HG03432 (cell line): ENCODE measurements at regions not wholly inside any gene's neighbourhood (a gene's known extent, or its start where the extent isn't known, plus 50 kb on each side); places are given as distances from the start of the nearest gene placed in this dataset.
A peak's percentile ranks its signal among the peaks of the same experiment; 100 is the strongest.
"Not testable (repeated sequence)": the region's sequence is repeated elsewhere in the genome, so short reads cannot be mapped to it uniquely, and the experiment has no call there.

Source experiments
- ATAC-seq: cut with Tn5 transposase; IDR thresholded peaks from one replicate; pipeline ENCODE4 v1.9.1; 2021; ENCODE audit warnings: mild to moderate bottlenecking, moderate library complexity; ENCODE audit not compliant: unreplicated experiment

DNA sequence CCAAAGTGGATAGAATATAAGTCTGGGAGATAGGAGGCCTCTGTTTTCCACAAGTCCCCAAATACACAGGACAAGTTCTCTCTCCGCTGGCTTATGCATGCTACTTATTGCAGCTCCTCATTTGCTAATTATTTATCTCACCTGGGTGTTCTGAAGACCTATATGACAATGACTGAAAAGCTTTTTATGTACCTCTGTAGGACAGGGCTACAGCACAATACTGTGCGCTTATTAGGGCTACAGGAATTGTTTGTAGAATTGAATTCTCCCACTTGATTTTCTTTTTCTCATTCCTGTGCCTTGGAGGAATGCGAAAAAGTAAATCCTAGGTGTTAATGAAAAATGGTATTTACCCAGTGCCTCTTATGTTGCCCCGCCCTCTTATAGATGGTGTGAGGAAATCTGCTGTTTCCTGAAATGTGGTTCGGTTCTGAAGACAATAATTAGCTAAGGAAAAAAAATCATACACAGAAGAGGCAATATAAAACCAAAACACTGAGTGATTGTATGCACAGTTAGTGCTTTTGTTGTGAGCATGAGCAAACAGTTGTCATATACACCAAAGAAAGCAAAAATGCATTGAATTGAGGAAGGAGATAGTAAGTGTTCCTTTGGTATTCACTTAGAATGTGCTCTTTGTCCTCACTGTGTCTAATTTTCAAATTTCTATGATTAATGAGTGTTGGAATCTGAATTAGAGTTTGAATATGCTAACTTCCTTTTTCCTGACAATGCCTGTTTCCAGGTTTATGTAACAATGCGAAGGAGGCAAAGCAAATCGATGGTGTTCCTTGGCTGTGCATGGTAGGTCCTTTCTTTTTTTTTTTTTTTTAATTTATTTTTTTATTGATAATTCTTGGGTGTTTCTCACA lies 78.7 kb upstream of the PNPT1 start:
- ATAC-seq = no peak

DNA sequence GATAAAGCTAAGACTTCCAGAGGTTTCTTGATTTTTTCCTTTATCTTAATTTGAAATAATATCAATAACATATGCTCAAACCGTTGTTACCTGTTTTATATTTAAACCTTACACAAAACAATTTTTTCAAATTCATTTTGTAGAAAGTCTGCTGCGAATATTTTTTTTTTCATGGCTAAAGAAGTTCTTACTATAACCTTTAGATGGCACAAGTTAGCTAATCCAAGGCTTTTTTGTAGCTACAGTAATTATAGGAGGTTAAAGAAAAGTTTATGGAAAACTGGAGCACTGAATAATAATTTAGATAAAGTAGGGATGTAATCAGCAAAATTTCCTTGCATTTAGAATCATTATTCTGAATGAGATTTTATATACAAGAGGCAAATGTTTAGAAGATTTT lies 78.0 kb upstream of the PNPT1 start:
- no peak for ATAC-seq

DNA sequence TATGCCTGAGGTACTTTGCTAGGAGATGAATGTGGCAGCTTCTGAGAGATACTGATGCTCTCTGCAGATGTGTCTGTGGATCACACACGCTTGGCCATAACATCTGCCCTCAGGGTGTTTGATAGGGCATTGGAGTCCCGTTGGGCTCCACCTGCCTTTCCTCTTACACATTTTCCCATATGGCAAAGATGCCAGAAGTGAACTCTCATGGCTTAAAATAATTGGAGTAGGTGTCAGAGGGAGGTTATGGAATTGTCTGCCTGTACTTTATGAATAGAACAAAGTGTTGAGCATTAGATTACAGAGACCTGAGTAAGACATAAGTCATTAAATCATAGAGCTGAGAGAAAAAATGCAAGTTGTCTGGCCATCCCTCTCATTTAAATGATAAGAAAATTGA lies 75.3 kb upstream of the PNPT1 start:
- ATAC-seq = no peak

- no peak for ATAC-seq
Observed at GRCh38 chr2:55766947-55767346, 73.3 kb upstream of the PNPT1 start.

DNA sequence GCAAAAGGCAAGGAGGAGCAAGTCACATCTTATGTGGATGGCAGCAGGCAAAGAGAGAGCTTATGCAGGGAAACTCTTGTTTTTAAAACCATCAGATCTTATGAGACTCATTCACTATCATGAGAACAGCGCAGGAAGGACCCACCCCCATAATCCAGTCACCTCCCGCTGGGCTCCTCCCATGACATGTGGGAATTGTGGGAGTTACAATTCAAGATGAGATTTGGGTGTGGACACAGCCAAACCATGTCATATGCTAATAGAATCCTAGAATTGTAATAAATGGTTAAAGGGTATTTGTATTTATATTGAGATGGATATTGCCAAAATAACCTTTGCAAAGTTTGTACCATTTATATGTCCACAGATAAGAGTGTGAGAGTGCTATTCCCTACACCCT lies 72.1 kb upstream of the PNPT1 start:
- not testable (repeated sequence) for ATAC-seq

DNA sequence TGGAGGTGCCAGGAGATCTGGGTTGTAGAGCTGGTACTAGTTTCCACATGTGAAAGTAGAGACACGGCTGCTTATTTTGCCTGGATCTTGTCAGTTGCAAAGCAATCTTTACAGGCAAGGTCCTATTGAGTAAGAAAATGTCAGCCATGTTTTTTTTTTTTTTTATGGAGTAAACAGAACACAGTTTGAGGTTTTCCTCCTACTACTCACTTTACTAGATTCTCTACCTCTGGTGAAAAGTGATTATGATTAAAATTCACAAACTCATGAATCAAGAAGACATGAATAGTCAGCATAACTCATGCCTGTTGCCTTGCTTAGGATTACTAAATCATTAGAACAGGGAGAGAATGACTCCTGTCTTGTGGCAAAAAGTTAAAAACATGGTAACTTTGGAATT lies 70.1 kb upstream of the PNPT1 start:
- ATAC-seq = no peak

DNA sequence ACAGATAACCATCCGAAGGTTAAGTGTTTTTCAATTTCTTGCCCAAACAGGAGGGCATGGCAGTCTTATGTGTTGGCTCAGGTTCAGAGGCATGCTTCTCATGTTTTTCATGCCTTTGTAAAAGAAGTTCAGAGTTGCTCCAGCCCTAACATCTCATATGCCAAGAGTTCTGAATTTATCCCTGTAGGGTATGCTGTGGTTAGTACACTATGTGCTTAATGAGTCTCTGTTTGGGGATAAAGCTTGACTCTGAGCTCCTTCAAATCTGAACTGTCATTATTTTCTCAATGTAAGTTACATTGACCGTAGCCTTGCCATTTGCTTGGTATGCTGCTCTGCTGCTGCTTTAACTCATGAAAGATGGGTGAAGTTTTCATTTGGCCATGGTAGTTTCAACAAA lies 67.9 kb upstream of the PNPT1 start:
- no peak for ATAC-seq

- no peak for ATAC-seq
Observed at GRCh38 chr2:55761024-55761423, 67.4 kb upstream of the PNPT1 start.

DNA sequence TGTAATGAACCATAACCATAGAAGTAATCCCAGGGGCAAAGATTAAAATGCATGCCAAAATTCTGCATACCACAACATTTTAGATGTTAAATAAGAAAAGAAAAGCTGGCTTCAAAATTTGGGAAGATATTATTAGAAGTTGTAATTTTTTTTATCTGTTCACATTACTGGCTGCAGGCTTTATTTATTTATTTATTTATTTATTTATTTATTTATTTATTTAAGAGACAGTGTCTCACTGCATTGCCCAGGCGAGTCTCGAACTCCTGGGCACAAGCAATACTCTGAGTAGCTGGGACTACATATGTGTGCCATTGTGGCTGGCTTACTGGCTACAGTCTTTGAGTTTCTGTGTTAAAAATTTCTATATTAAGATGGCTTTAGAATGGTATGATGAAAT lies 66.5 kb upstream of the PNPT1 start:
- ATAC-seq = no peak

DNA sequence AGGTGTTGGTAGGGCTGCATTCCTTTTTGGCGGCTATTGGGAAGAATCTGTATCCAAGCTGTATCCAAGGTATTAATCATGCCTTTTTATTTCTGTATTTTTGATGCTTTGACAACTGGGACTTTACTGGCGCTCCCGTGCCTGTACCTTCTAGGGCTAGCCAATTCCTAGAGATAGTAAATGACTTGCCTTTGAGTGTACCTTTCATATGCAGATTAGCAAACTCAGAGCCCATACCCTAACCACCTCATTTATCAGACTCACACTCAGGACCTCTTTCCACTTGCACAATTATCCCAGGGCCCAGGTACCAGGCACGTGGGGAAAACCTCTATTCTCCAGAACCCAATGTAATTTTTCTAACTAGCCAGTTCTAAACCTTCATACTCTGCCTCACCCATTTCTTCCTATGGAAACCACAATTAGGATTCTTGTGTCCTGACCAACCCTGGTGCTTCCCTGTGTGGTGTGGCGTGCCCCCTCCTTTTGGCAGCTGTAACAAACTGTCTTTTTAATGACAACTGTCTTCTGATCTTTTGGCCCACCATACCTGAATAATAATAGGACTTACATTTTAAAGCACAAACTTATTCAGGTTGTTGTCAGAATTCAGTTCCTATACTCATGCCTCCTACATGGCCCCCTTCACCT lies 65.8 kb upstream of the PNPT1 start:
- ATAC-seq = no peak

GRCh38 chr2:55751966-55752365 lies 58.3 kb upstream of the PNPT1 start:
- no peak for ATAC-seq

DNA sequence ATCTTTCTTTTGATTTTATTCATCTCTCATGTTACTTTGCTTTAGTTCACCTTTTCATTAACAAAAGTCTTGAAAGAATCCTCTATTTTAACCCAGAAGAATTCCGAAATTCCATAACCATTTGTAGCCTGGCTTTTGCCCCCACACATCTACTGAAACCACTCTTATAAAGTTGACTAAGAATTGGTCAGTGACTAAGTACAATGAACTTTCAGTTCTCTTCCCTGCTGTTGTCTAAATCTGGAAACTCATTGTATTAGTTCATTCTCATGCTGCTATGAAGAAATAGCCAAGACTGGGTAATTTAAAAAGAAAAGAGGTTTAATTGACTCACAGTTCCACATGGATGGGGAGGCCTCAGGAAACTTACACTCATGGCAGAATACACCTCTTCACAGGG lies 49.9 kb upstream of the PNPT1 start:
- peak; percentile 71 for ATAC-seq
